Skeletal muscle cell (primary cell): ENCODE measurements at regions not wholly inside any gene's neighbourhood (a gene's known extent, or its start where the extent isn't known, plus 50 kb on each side); places are given as distances from the start of the nearest gene placed in this dataset.
A peak's percentile ranks its signal among the peaks of the same experiment; 100 is the strongest.

Experiments used
- DNase-seq: peaks from one replicate; pipeline ENCODE4 v3.0.0-alpha.2; 2010; ENCODE audit warnings: low read depth
- H3K4me3 ChIP-seq: 2 replicates; pipeline ENCODE4 v1.5.1; 2011; ENCODE audit warnings: low read depth, mild to moderate bottlenecking, control low read depth, low read length, moderate library complexity

- H3K4me3 ChIP-seq: no peak overlapping the region
- no peak for DNase-seq
Measured at GRCh38 chr3:104956620-104957345, 409.9 kb upstream of the ALCAM start.

- no peak overlapping the region for H3K4me3 ChIP-seq
- DNase-seq: no peak
Measured at GRCh38 chr3:104960579-104960978, 406.1 kb upstream of the ALCAM start.

- no peak overlapping the region for H3K4me3 ChIP-seq
- no peak for DNase-seq
Measured at GRCh38 chr3:104961851-104962250, 404.9 kb upstream of the ALCAM start.

- H3K4me3 ChIP-seq: no peak overlapping the region
- no peak for DNase-seq
Measured at GRCh38 chr3:104974316-104974715, 392.4 kb upstream of the ALCAM start.

GRCh38 chr3:104977719-104978118 is 389.0 kb upstream of the ALCAM start:
- no peak overlapping the region for H3K4me3 ChIP-seq
- DNase-seq: no peak

- DNase-seq: no peak
- no peak overlapping the region for H3K4me3 ChIP-seq
Measured at GRCh38 chr3:104982130-104982529, 384.6 kb upstream of the ALCAM start.

GRCh38 chr3:104987859-104988258 is 378.9 kb upstream of the ALCAM start:
- DNase-seq: no peak
- H3K4me3 ChIP-seq: no peak overlapping the region

GRCh38 chr3:104988496-104988895 is 378.2 kb upstream of the ALCAM start:
- H3K4me3 ChIP-seq: no peak overlapping the region
- DNase-seq: no peak

GRCh38 chr3:104989878-104990277 is 376.8 kb upstream of the ALCAM start:
- DNase-seq: no peak
- H3K4me3 ChIP-seq: no peak overlapping the region

GRCh38 chr3:104990758-104991157 is 376.0 kb upstream of the ALCAM start:
- no peak for DNase-seq
- no peak overlapping the region for H3K4me3 ChIP-seq

GRCh38 chr3:104992676-104993075 is 374.0 kb upstream of the ALCAM start:
- DNase-seq: no peak
- no peak overlapping the region for H3K4me3 ChIP-seq

GRCh38 chr3:105006164-105006563 is 360.5 kb upstream of the ALCAM start:
- DNase-seq: no peak
- no peak overlapping the region for H3K4me3 ChIP-seq

GRCh38 chr3:105013657-105014056 is 353.1 kb upstream of the ALCAM start:
- H3K4me3 ChIP-seq: no peak overlapping the region
- DNase-seq: no peak

GRCh38 chr3:105014631-105015030 is 352.1 kb upstream of the ALCAM start:
- peak; percentile 13 for DNase-seq
- no peak overlapping the region for H3K4me3 ChIP-seq

- DNase-seq: no peak
Measured at GRCh38 chr3:105022813-105023212, 343.9 kb upstream of the ALCAM start.

GRCh38 chr3:105030211-105030610 is 336.5 kb upstream of the ALCAM start:
- H3K4me3 ChIP-seq: no peak overlapping the region
- DNase-seq: no peak

More at GRCh38 chr3:105022813-105023212, 343.9 kb upstream of the ALCAM start:
- no peak overlapping the region for H3K4me3 ChIP-seq

- no peak overlapping the region for H3K4me3 ChIP-seq
- DNase-seq: no peak
Measured at GRCh38 chr3:105032541-105032940, 334.2 kb upstream of the ALCAM start.

- DNase-seq: no peak
- H3K4me3 ChIP-seq: no peak overlapping the region
Measured at GRCh38 chr3:105033081-105033480, 333.6 kb upstream of the ALCAM start.

- DNase-seq: no peak
- H3K4me3 ChIP-seq: no peak overlapping the region
Measured at GRCh38 chr3:105039004-105039403, 327.7 kb upstream of the ALCAM start.

- no peak overlapping the region for H3K4me3 ChIP-seq
- DNase-seq: no peak
Measured at GRCh38 chr3:105040026-105040622, 326.6 kb upstream of the ALCAM start.

- no peak overlapping the region for H3K4me3 ChIP-seq
- DNase-seq: no peak
Measured at GRCh38 chr3:105042586-105042985, 324.1 kb upstream of the ALCAM start.
